GM19324 (cell line): ENCODE measurements at regions not wholly inside any gene's neighbourhood (a gene's known extent, or its start where the extent isn't known, plus 50 kb on each side); places are given as distances from the start of the nearest gene placed in this dataset.
"Not testable (repeated sequence)": the region's sequence is repeated elsewhere in the genome, so short reads cannot be mapped to it uniquely, and the experiment has no call there.

ENCODE experiments used
- ATAC-seq: cut with Tn5 transposase; IDR thresholded peaks from one replicate; pipeline ENCODE4 v1.9.1; 2021; ENCODE audit warnings: mild to moderate bottlenecking, moderate library complexity; ENCODE audit not compliant: unreplicated experiment, low FRiP score

DNA sequence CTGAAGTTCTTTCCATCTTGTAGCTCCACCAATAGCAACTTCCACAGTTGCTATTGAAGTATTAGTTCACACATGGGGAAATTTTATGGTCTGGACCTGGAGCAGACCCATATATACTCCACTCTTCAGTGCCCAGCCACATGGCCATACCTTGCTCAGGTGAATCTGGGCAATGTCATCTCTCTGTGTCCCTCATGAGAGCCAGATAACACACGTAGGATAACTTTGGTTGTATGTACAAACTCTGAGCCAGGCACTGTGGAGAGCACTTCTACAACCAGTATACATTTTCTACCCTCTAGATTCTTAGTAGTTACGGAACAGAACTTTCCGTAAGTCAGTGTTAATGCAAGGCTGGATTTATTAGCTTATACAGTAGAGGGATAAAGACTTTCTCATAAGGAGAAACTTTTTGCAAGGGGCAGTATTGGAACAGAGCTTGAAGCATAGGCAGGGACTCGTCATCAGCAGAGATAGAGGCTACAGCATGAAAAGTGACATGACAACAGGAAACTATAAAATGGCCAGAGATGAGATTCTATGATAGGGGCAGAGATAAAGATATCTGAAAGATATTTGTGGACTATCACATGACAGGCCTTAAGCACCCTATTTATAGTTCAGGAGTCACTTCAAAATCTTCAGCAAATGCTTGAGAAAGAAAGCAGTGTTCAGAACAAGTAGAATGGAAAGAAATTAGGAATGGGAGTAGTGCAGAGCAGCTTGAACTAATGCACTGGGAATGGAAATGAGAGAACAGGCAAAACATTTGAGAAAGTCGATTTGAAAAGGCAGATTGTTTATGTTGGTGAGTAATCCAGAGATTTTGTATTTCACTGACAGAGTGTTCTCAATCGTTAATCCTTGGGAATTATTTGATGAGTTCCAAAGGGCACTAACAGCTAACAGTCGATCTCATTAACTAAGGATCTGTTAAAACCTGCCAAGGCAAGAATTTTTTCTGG is 481.8 kb downstream of the USP25 start:
- ATAC-seq = no peak

DNA sequence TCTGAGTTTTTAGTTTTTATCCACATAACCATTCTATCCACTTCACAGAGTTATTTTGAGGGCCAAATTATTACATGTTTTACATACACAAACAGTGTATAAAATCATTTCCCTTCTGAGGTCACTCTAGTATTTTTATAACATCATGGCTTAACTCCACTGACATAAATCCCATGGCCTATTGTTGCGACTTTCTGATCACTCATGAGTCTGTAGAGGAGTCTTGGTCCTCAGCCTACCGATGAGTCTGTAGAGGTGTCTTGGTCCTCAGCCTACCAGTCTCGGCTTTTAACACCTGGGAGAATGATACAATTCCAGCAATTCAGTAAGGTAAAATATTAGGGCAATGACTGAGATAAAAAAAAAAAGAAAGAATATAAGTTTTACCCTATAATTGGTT is 483.7 kb downstream of the USP25 start:
- ATAC-seq = no peak

DNA sequence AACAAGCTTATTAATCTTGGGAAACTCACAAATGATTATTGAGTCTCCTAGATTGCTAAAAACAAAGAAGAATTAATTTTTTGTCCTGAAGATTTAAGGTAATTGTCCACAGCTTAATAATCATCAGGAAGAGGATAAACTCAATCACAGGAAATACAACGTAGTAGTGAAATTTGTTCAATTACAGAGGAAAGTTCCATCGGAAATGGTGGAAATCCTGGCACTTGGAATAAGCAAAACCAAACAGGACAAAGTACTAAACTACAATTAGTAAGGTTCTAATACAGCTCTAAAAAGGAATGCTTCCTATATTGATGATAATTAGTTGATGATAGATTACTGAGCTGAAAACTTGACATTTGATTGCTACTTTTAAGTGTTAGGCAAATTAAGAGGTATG is 485.4 kb downstream of the USP25 start:
- no peak for ATAC-seq

DNA sequence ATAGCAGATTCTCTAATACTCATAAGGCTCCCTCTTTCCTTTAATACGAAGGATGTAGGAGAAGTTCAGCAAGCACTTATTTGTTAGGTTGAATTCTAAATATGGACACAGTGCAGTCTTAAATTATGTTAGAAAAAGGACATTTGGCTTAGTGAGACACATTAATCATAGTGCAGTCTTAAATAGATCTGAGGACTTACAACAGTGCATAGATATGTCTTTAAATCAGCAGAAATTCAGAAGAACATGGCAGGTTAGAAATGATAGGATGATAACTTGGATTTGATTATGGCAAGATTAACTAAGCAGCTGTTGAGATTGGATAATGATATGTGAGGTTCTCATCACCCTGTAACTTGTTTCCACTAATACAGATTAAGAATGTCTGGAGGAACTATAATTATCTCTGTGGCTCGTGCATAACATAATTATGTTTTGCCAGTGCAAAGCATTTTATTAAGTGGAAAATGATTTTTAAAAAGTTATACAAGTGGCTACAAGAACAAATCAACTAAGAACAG is 485.9 kb downstream of the USP25 start:
- ATAC-seq = no peak

DNA sequence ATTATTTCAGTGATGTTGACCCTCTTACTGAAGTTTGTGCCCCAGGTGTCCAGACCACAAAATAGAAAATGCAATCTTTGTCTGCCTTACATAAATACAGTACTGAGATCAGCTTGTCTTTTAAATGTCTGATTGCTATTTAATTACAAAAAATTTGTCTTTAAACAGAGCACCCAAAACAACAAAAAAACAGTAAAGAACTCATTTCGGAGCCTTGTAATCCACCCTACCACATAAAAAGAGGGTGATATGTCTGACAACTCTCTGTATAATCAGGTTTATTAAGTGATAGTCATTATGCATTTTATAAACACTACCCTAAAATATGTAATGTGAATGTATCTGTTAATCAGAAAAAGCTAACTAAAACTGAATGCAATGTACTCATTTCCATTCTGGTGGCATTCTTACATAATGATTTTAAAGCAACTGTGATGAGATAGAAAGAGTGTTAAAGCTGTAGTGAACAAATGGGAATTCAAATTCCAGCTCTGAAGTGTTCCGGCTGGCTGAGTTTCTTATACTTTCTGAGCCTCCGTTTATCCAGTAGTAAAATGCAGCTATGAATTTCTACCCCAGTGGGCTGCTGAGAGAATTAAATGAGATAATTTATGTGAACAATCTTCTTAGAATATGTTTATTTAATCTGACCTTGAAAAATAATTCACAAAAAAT is 486.6 kb downstream of the USP25 start:
- ATAC-seq = no peak

DNA sequence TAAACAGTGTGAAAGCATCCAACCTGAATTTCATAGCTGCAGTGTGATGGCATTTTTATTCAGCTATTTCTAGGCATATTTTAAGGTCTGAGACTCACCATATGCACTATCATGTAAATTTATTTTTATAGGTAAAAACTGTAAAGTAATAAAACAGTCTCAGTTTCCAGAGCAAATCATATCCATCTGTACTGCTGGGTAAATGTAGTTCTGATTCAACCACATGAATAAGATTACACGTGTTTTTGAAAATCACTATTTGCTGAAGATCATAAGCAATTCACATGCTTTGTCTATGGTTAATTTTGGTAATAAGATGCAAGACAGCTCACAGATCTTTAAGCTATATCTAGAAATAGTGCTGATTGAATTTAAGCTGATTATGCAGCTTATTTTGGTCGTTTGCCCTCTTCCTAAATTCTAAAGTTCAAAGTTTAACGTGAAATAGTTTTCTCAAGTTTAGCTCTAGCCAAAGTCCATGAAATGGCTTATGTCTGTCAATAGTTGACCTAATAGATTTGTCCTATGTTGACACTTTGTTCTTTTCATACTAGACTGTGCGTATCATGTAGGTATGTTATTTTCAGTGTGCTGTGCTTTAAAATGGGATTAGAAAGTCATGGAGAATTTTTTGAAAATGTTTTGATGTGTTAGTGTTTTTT is 489.0 kb downstream of the USP25 start:
- ATAC-seq = no peak

DNA sequence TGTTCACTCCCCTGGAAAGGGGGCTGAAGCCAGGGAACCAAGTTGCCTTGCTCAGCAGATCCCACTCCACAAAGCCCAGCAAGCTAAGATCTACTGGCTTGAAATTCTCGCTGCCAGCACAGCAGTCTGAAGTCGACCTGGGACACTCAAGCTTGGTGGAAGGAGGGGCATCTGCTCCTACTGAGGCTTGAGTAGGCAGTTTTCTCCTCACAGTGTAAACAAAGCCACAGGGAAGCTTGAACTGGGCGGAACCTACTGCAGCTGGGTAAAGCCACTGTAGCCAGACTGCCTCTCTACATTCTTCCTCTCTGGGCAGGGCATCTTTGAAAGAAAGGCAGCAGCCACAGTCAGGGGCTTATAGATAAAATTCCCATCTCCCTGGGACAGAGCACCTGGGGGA is 495.0 kb downstream of the USP25 start:
- not testable (repeated sequence) for ATAC-seq

DNA sequence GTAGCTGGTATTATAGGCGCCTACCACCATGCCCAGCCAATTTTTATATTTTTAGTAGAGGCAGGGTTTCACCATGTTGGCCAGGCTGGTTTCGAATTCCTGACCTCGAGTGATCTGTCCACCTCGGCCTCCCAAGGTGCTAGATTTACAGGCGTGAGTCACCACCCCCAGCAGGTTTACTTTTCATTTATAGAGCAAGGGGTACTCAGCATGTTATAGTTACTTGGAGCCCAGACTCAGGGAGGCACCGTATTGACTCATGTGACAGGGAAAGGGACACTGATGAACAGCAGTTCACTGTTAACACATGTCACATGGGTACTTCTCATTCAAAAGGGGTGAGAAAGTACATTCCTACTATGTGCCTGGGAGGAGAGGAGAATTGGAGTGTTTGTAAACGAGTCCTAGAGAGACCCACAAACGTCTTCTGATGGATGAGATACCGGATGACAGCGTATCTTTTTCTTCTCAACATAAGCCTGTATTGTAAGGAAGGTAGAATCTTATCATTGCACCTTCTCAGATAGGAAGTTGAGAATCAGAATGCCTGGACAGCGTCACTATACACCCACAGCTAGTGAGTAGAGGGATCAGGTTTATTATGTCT is 510.0 kb downstream of the USP25 start:
- ATAC-seq = no peak

DNA sequence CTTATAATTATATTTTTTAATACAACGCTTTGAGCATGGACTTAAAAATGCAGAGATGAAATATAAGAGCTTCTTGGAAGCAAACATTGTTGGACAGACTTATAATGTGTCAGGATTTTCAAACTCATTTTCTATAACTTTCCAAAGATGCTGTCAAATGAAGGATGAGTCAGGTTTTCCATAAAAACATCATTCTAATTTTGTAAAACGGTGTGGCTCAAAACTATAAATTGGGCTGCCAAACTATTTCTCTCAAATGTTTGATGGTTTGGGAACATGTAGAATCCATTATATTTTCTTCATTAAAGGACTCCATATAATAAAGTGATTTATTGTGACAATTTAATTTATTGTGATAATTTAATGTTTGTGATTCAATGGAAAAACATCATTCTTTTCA is 511.2 kb downstream of the USP25 start:
- no peak for ATAC-seq

DNA sequence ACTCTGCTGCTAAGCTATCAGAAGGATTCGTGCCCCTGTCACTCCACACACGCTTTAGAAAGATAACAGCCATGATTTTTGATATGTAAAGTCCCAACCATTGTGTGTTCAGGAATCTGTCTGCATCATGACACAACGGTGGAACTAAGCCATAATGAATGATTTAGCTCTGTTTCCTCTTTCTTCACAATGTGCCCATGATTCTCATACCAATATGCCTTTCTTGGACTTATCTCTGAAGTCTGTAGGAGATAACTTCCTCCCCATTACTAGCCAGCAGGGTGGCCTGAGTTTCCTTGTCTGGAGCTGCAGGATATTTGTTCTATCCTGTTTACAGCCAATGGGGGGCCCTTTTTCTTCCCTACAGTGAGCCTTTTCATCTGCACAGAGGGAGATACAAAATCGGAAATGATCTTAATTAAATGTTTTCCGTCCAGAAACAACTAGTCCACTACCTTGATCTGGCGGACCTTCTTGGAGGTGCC is 511.7 kb downstream of the USP25 start:
- ATAC-seq = no peak

DNA sequence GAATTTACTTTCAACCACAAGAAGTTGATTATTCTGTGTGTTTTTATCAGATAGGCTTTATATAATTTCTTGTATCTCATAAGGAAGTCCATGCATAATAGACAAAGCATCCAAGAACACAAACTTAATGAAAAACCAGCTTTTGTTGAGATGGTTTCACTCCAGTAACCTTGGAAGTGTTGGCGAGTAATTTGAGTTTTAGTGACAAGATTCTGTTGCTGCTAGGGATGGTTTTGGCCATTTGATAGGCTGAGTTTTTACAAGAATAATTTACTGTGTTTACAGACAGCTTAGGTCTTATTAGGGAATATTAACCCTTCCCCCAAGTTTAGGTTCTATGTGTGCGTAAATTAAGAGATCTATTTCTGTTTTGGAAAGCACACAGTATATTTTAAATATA is 513.6 kb downstream of the USP25 start:
- no peak for ATAC-seq

DNA sequence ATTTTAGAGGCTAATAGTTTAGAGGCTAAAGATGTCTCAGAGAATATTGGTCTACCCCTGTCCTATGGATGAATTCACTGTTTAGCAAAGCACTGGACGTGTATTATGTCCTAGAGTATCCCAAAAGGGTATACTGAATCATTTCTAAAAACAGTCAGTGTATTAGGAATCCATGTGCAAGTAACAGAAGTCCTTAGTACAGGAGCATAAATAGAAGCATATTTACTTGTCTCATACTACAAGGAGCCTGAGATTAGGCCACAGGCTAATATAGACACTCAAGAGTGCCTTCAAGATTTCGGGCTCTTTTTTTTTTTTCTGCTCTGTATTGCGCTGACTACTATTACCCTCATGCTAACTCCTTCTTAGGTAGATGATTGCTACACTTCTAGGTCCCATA is 518.9 kb downstream of the USP25 start:
- no peak for ATAC-seq

DNA sequence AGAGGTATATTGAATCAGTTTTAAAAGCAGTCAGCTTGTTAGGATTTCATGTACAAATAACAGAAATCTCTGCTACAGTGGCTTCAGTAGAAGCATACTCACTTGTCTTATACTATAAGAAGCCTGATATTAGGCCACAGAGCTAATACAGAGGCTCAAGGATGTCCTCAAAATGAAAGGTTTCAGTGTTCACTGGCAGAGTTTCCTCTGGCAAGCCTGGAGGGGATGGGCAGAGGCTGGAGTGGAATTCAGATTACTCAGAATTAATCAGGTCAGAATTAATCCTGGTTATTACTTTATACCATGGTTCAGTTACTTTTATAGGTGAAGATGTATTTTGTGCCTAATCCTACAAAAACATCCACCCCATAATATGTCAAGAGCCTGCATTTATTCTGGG is 520.5 kb downstream of the USP25 start:
- no peak for ATAC-seq

DNA sequence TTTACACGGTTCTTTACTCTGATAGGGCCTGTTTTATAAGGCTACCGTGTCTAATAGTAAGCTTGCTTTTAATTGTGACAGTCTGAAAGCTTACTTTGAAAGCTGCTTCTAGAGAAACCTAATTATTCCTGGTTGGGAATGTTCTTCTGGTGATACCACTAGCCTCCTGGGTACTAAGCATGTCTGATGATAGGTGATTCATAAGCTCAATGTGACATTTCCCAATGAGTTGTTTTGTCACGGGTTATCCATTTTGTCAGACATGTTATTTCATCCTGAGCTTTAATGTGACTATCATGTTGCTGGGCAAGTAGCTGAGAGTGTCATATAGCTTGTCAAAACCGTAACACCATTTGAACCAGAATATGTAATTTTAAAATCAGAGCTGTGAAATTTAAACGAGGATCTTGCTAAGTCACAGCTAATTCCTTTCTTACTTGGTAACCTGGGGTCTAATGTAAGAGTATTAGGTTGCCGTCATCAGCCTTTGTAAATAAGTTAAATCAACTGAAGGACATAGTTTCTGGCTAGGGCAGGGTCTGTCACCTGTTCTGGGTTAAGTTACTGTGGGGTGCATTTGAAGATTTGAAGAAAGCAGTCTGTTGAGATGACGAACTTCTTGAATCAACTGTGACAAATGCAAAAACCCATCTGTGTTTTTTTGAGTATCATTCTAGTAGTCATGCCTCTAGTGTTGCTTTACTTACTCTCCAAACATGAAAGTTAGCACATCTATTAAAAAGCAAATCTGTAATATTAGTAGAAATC is 529.2 kb downstream of the USP25 start:
- ATAC-seq = no peak

DNA sequence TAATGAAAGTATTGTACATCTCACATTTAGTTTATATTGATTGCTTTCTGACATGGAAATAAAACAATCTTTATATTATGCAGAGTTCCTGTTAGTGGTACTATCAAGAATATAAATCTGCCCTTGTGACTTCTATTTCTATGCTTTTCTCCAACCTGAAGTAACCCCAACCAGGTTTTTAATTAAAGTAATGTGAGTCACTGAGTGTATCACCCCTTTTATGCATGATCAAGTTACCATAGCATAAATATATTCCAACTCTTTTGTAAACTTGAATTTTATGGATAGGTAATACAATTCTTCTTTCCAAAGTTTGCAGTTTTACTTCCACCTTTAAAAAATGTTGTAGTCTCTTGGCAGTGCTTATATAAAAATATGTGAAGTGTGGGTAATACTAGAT is 532.3 kb downstream of the USP25 start:
- no peak for ATAC-seq

DNA sequence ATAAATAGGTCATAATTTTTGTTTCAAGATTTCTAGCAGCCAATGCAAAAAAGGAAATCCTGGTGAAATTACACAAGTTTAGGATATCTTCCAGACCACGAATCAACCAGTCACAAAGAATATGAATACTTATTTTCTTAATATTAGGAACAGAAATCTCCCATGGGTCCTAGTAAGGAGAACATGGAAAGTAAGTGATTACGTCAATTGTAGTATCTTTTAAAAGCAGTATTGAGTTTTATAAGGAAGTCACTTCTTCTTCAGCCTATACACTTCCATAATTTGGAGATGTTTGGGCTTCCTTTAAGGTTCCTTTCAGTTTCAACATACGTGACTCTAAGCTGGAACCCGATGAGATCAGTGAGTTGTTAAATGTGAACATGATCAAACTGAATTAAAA is 534.5 kb downstream of the USP25 start:
- ATAC-seq = no peak

DNA sequence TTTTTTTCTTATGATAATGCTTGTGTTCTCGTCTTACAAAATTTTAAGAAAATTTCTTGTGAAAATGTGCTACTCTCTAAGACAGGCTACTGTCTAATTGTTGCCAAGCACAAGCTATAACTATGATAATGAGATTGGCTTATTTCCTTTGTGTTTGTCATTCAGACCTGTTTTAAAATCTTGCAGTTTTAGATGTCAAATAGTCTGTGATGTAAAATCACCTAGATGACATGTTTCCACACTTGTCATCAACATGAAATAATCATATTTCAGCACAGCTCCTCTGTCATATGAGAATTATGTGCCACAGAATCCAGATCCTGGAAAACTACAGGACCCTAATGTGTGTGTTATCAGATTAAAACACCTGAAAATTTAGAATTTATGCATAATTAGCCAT is 539.7 kb downstream of the USP25 start:
- ATAC-seq = no peak

DNA sequence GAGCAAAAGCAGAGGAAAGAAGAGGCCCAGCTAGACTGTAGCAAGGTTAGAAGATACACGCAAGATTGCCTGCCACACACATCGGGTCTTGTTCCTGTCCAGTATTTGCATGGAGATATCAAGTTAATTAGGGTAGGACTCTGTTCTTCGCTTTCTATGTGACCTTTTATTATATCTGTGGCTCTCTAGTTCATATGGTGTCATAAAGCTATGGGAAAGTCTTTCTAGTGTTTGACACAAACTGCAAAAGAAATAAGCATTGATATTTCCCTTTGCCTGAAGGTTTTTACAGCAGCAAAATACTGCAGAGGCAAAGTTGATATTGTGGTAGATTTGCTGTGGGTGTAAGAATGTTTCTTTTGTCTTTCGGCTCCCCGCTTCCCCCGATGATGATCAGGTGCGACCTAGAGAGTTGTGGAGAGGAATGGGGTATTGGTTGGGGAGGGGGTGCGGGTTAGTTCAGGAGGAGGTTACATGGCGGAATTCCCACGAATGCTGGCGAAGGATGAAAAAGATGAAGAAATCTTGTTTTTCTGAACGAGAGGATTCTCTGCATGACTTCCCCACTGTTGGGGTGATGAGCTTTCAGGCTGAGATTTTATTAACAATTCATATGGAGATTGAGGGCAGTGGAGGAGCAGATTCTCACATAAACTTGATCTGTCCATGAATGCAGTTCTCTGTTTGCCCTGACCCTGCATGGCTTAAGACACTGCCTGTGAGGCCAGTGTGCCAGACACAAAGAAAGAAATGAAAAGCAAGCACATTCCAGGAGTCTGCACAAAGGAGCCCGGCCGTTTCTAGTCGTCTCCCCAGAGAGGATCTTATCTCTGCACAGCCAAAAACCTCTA is 550.2 kb downstream of the USP25 start:
- ATAC-seq = no peak

DNA sequence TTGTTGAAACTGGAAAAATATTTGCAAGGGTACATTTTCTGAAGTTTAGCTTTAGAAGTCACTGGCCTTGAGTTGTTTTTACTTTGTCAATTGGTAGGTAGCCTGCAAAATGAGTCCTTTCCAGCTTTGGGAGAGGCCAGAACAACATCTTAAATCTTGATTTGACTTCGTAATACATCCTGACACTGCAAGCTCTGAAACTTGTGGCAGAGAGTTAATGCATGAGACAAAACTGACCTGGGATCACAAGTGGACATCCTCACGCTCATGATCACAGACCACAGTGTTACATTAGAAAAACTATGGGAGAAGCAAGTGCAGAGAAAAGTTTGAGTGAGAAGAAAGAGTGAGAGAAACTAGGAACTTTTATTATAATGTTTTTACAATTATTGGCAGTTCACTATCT is 550.9 kb downstream of the USP25 start:
- ATAC-seq = no peak
